ENCODE measurements at regions not wholly inside any gene's neighbourhood (a gene's known extent, or its start where the extent isn't known, plus 50 kb on each side); places are given as distances from the start of the nearest gene placed in this dataset.

- TF ChIP-seq CTCF (IDR thresholded peaks at IDR 0.05; ENCODE audit: insufficient read depth, low read depth, low read length) (no peak), EZH2 (IDR thresholded peaks at IDR 0.05; ENCODE audit: insufficient read depth, low read length) (no peak)
Observed at GRCh38 chr6:9095729-9096128, 660.4 kb upstream of the SLC35B3 start.
